ENCODE measurements at regions not wholly inside any gene's neighbourhood (a gene's known extent, or its start where the extent isn't known, plus 50 kb on each side); places are given as distances from the start of the nearest gene placed in this dataset.
"Not testable (repeated sequence)": the region's sequence is repeated elsewhere in the genome, so short reads cannot be mapped to it uniquely, and the experiment has no call there.

GRCh38 chr13:62119739-62120700 lies 704.4 kb upstream of the PCDH20 start:
- Histone ChIP-seq H3K4me3 (no peak overlapping the region), H3K27ac (replicated peaks in 1 of 4) (no peak overlapping the region), H3K4me1 (no peaks in the 10 kb centered on the region), H3K36me3 (no peaks in the 10 kb centered on the region), H3K27me3 (no peaks in the 10 kb centered on the region), H3K9me3 (no peaks in the 10 kb centered on the region)
- WGBS, result 62% methylated on average over 5 of the region's 5 CpGs
- intact Hi-C loops (cut with DNase I), result no loop called here
- TF ChIP-seq CTCF (IDR thresholded peaks at IDR 0.05), result peak in 2 of 3 experiments; percentile 32 to 44
- no peak for TF ChIP-seq POLR2A (IDR thresholded peaks at IDR 0.05; ENCODE audit: low read depth)
- no peak for DNase-seq (ENCODE audit: extremely low spot score)

DNA sequence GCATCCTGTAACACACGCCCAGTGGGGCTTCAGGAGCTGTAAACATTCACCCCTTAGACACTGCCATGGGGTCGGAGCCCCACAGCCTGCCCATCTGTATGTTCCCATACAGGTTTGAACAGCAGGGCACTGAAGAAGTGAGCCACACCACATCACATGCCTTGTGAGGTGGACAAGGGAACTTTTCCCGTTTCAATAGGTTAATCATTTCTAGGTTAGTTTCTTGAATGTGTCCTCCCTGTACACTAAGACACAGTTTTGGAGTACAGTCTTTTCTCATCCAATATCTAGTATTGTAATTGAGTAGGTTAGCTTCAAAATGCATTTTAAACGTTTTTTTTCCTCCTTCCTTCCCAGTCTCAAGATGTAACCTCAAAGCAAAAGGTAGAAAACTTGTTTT lies 700.2 kb upstream of the PCDH20 start:
- no peaks in the 10 kb centered on the region for H3K27me3 ChIP-seq
- no peak overlapping the region for H3K4me3 ChIP-seq
- DNase-seq (ENCODE audit: extremely low spot score), result no peak
- TF ChIP-seq POLR2AphosphoS5 (IDR thresholded peaks at IDR 0.05) (no peak), EP300 (IDR thresholded peaks at IDR 0.05) (no peak), CTCF (IDR thresholded peaks at IDR 0.05) (no peak), POLR2A (IDR thresholded peaks at IDR 0.05; ENCODE audit: low read depth) (no peak)
- no peaks in the 10 kb centered on the region for H3K9me3 ChIP-seq
- intact Hi-C loops (cut with DNase I), result no loop called here
- no peaks in the 10 kb centered on the region for H3K4me1 ChIP-seq
- H3K27ac ChIP-seq (replicated peaks in 1 of 4), result no peak overlapping the region
- 66% methylated on average over 3 of the region's 4 CpGs for WGBS
- no peaks in the 10 kb centered on the region for H3K36me3 ChIP-seq

- WGBS, result 79% methylated on average over 3 of the region's 3 CpGs
- Histone ChIP-seq H3K4me3 (no peak overlapping the region), H3K27me3 (no peaks in the 10 kb centered on the region), H3K27ac (replicated peaks in 1 of 4) (no peak overlapping the region), H3K9me3 (no peaks in the 10 kb centered on the region), H3K4me1 (no peaks in the 10 kb centered on the region), H3K36me3 (no peaks in the 10 kb centered on the region)
- DNase-seq (ENCODE audit: extremely low spot score), result no peak
- intact Hi-C loops (cut with DNase I), result no loop called here
- no peak for TF ChIP-seq CTCF (IDR thresholded peaks at IDR 0.05)
- no peak for TF ChIP-seq POLR2AphosphoS5 (IDR thresholded peaks at IDR 0.05)
- TF ChIP-seq EP300 (IDR thresholded peaks at IDR 0.05), result no peak
- TF ChIP-seq POLR2A (IDR thresholded peaks at IDR 0.05; ENCODE audit: low read depth), result no peak
These were observed 697.5 kb upstream of the PCDH20 start for GRCh38 chr13:62113179-62113578.

GRCh38 chr13:62110079-62110478 lies 694.4 kb upstream of the PCDH20 start:
- WGBS, result 79% methylated on average over 4 of the region's 4 CpGs
- TF ChIP-seq POLR2AphosphoS5 (IDR thresholded peaks at IDR 0.05), result no peak
- TF ChIP-seq EP300 (IDR thresholded peaks at IDR 0.05), result no peak
- no peak for TF ChIP-seq POLR2A (IDR thresholded peaks at IDR 0.05; ENCODE audit: low read depth)
- no peak for TF ChIP-seq CTCF (IDR thresholded peaks at IDR 0.05)
- Histone ChIP-seq H3K9me3 (no peaks in the 10 kb centered on the region), H3K36me3 (no peaks in the 10 kb centered on the region), H3K27me3 (no peaks in the 10 kb centered on the region), H3K27ac (replicated peaks in 1 of 4) (no peak overlapping the region), H3K4me1 (no peaks in the 10 kb centered on the region), H3K4me3 (no peak overlapping the region)
- intact Hi-C loops (cut with DNase I), result no loop called here
- DNase-seq (ENCODE audit: extremely low spot score), result no peak

GRCh38 chr13:62104136-62104535 lies 688.5 kb upstream of the PCDH20 start:
- H3K4me3 ChIP-seq; H3K9me3 ChIP-seq; DNase-seq (ENCODE audit: extremely low spot score); intact Hi-C loops (cut with DNase I); H3K27me3 ChIP-seq; H3K36me3 ChIP-seq; H3K4me1 ChIP-seq; H3K27ac ChIP-seq (replicated peaks in 1 of 4): not testable (repeated sequence)
- 98% methylated on average over 7 of the region's 7 CpGs for WGBS

All from esophagus muscularis mucosa (tissue), 4 donors.